GM18507 (cell line): ENCODE measurements at regions not wholly inside any gene's neighbourhood (a gene's known extent, or its start where the extent isn't known, plus 50 kb on each side); places are given as distances from the start of the nearest gene placed in this dataset.

ENCODE experiments used
- DNase-seq: peaks from one replicate; pipeline ENCODE4 v3.0.0; 2011; ENCODE audit warnings: low read depth; ENCODE audit not compliant: insufficient read length; ENCODE audit errors: extremely low spot score
- FAIRE-seq: peaks from 2 replicates; lab custom pipeline; 2011; peaks lifted over from hg19 to GRCh38; lab: Jason Lieb, UNC

GRCh38 chr5:86765778-86766502 is 148.2 kb downstream of the COX7C start:
- FAIRE-seq: no peak
- no peak for DNase-seq

GRCh38 chr5:86768699-86769202 is 151.0 kb downstream of the COX7C start:
- FAIRE-seq (no peak), DNase-seq (no peak)

- FAIRE-seq (no peak), DNase-seq (no peak)
Measured at GRCh38 chr5:86780018-86780417, 162.3 kb downstream of the COX7C start.

GRCh38 chr5:86786955-86787354 is 169.2 kb downstream of the COX7C start:
- FAIRE-seq: no peak
- no peak for DNase-seq

GRCh38 chr5:86795659-86796058 is 177.9 kb downstream of the COX7C start:
- no peak for FAIRE-seq
- DNase-seq: no peak

GRCh38 chr5:86797677-86798076 is 179.9 kb downstream of the COX7C start:
- no peak for FAIRE-seq
- no peak for DNase-seq

GRCh38 chr5:86806206-86806605 is 188.5 kb downstream of the COX7C start:
- no peak for FAIRE-seq
- DNase-seq: no peak

- FAIRE-seq (no peak), DNase-seq (no peak)
Measured at GRCh38 chr5:86807046-86808031, 189.6 kb downstream of the COX7C start.

- DNase-seq (no peak), FAIRE-seq (no peak)
Measured at GRCh38 chr5:86814315-86814714, 196.6 kb downstream of the COX7C start.

- DNase-seq: no peak
Measured at GRCh38 chr5:86814907-86815306, 197.2 kb downstream of the COX7C start.

GRCh38 chr5:86824637-86825036 is 206.9 kb downstream of the COX7C start:
- no peak for FAIRE-seq

More at GRCh38 chr5:86814907-86815306, 197.2 kb downstream of the COX7C start:
- FAIRE-seq: no peak

GRCh38 chr5:86831128-86831527 is 213.4 kb downstream of the COX7C start:
- DNase-seq (no peak), FAIRE-seq (no peak)

More at GRCh38 chr5:86824637-86825036, 206.9 kb downstream of the COX7C start:
- no peak for DNase-seq

- FAIRE-seq (no peak), DNase-seq (no peak)
Measured at GRCh38 chr5:86833868-86834267, 216.1 kb downstream of the COX7C start.

GRCh38 chr5:86837610-86838009 is 219.9 kb downstream of the COX7C start:
- no peak for FAIRE-seq
- DNase-seq: no peak

GRCh38 chr5:86838083-86838482 is 220.3 kb downstream of the COX7C start:
- no peak for DNase-seq
- FAIRE-seq: no peak

- FAIRE-seq (no peak), DNase-seq (no peak)
Measured at GRCh38 chr5:86841000-86841644, 223.4 kb downstream of the COX7C start.

- FAIRE-seq: no peak
Measured at GRCh38 chr5:86858442-86858841, 240.7 kb downstream of the COX7C start.

GRCh38 chr5:86861512-86861911 is 243.8 kb downstream of the COX7C start:
- DNase-seq (no peak), FAIRE-seq (no peak)

More at GRCh38 chr5:86858442-86858841, 240.7 kb downstream of the COX7C start:
- DNase-seq: no peak

GRCh38 chr5:86862093-86862492 is 244.4 kb downstream of the COX7C start:
- no peak for DNase-seq
- no peak for FAIRE-seq

GRCh38 chr5:86864051-86864450 is 246.3 kb downstream of the COX7C start:
- FAIRE-seq (no peak), DNase-seq (no peak)
